ENCODE measurements at regions not wholly inside any gene's neighbourhood (a gene's known extent, or its start where the extent isn't known, plus 50 kb on each side); places are given as distances from the start of the nearest gene placed in this dataset.

- peak; percentile 6 for DNase-seq (ENCODE audit: low read depth)
These were observed 467.7 kb downstream of the CDH11 start for GRCh38 chr16:64654178-64654577.

- DNase-seq (ENCODE audit: low read depth): no peak
These were observed 473.6 kb downstream of the CDH11 start for GRCh38 chr16:64648282-64648681.

GRCh38 chr16:64641343-64641742, 480.5 kb downstream of the CDH11 start:
- no peak for DNase-seq (ENCODE audit: low read depth)

GRCh38 chr16:64638766-64639165, 483.1 kb downstream of the CDH11 start:
- DNase-seq (ENCODE audit: low read depth): no peak

- peak; percentile 38 for DNase-seq (ENCODE audit: low read depth)
These were observed 492.2 kb downstream of the CDH11 start for GRCh38 chr16:64629622-64630021.

GRCh38 chr16:64627781-64628180, 494.1 kb downstream of the CDH11 start:
- DNase-seq (ENCODE audit: low read depth): peak; percentile 42

GRCh38 chr16:64627288-64627687, 494.6 kb downstream of the CDH11 start:
- DNase-seq (ENCODE audit: low read depth): peak; percentile 42

GRCh38 chr16:64626776-64627175, 495.1 kb downstream of the CDH11 start:
- DNase-seq (ENCODE audit: low read depth): peak; percentile 9

GRCh38 chr16:64621616-64622015, 500.2 kb downstream of the CDH11 start:
- no peak for DNase-seq (ENCODE audit: low read depth)

GRCh38 chr16:64617836-64618476, 503.9 kb downstream of the CDH11 start:
- no peak for DNase-seq (ENCODE audit: low read depth)

- DNase-seq (ENCODE audit: low read depth): peak; percentile 7
These were observed 506.1 kb downstream of the CDH11 start for GRCh38 chr16:64615630-64616280.

- no peak for DNase-seq (ENCODE audit: low read depth)
These were observed 525.7 kb downstream of the CDH11 start for GRCh38 chr16:64596196-64596595.

- DNase-seq (ENCODE audit: low read depth): no peak
These were observed 531.4 kb downstream of the CDH11 start for GRCh38 chr16:64590513-64590912.

- peak; percentile 4 for DNase-seq (ENCODE audit: low read depth)
These were observed 532.0 kb downstream of the CDH11 start for GRCh38 chr16:64589836-64590235.

GRCh38 chr16:64586781-64587180, 535.1 kb downstream of the CDH11 start:
- no peak for DNase-seq (ENCODE audit: low read depth)

- DNase-seq (ENCODE audit: low read depth): no peak
These were observed 536.5 kb downstream of the CDH11 start for GRCh38 chr16:64585367-64585766.

- DNase-seq (ENCODE audit: low read depth): no peak
These were observed 541.3 kb downstream of the CDH11 start for GRCh38 chr16:64580558-64580957.

- DNase-seq (ENCODE audit: low read depth): no peak
These were observed 542.2 kb downstream of the CDH11 start for GRCh38 chr16:64579712-64580111.

- DNase-seq (ENCODE audit: low read depth): no peak
These were observed 576.1 kb downstream of the CDH11 start for GRCh38 chr16:64545768-64546167.

GRCh38 chr16:64544859-64545258, 577.0 kb downstream of the CDH11 start:
- no peak for DNase-seq (ENCODE audit: low read depth)

- no peak for DNase-seq (ENCODE audit: low read depth)
These were observed 578.4 kb downstream of the CDH11 start for GRCh38 chr16:64543441-64543840.

- DNase-seq (ENCODE audit: low read depth): no peak
These were observed 578.8 kb downstream of the CDH11 start for GRCh38 chr16:64543031-64543430.

GRCh38 chr16:64542152-64542551, 579.7 kb downstream of the CDH11 start:
- no peak for DNase-seq (ENCODE audit: low read depth)

GRCh38 chr16:64541621-64542020, 580.2 kb downstream of the CDH11 start:
- no peak for DNase-seq (ENCODE audit: low read depth)
